ENCODE measurements at regions not wholly inside any gene's neighbourhood (a gene's known extent, or its start where the extent isn't known, plus 50 kb on each side); places are given as distances from the start of the nearest gene placed in this dataset.
"Not testable (repeated sequence)": the region's sequence is repeated elsewhere in the genome, so short reads cannot be mapped to it uniquely, and the experiment has no call there.

DNA sequence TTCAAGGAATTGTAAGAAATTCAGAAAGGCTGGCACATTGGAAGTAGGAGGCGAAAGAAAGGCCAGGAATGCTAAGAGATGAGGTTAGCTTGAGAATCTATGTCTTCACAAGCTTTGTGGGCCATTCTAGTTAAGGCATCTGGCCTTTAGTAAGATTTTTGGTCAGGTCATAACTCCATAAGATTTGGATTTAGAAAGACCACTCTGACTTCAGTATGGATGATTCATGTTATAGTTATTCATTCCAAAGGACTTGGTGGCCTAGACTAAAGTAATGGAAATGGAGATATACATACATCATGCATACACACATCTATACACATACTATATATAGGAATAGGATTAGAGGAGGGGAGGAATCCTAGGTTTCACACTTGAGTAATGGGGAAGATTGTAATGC lies 77.5 kb downstream of the SEPTIN7 start:
- no peak overlapping the region for H3K27ac ChIP-seq
- CTCF ChIA-PET: interaction anchor here (0.8 kb wide), 1 partner anchor 98 kb away, joined by 3 read pairs; no protein-coding TSS in a partner anchor
- 91% methylated on average over 1 of the region's 1 CpG for WGBS (ENCODE audit: missing lambda C conversion rate)

DNA sequence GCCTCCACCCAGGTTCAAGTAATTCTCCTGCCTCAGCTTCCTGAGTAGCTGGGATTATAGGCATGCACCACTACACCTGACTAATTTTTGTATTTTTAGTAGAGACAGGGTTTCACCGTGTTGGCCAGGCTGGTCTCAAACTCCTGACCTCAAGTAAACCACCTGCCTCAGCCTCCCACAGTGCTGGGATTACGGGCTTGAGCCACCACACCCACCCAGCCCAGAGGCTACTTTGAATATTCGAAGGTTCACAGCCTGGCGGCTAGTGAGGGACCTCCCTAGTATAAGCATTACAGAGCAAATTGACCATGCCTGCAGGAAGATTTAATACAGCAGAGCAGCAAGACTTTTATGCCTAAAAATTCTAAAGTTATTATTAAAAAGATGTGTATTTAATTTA lies 86.6 kb downstream of the SEPTIN7 start:
- H3K4me3 ChIP-seq; H3K9me3 ChIP-seq; FAIRE-seq; H3K4me2 ChIP-seq; POLR2A ChIA-PET; H3K27ac ChIP-seq; DNase-seq (ENCODE audit: low read depth in 1 of 2, low spot score in 1 of 2); ATAC-seq; H3K4me1 ChIP-seq: not testable (repeated sequence)
- CTCF ChIA-PET: interaction anchor here (1.0 kb wide), 1 partner anchor 19 kb away, joined by 3 read pairs; no protein-coding TSS in a partner anchor
- WGBS (ENCODE audit: missing lambda C conversion rate): 93% methylated on average over 4 of the region's 4 CpGs

More for the DNA sequence above, 77.5 kb downstream of the SEPTIN7 start:
- no peak overlapping the region for H3K4me3 ChIP-seq
- POLR2A ChIA-PET: no interaction called here
- FAIRE-seq: no peak
- DNase-seq (ENCODE audit: low read depth in 1 of 2, low spot score in 1 of 2): no peak
- H3K4me2 ChIP-seq: no peak overlapping the region
- peaks cover 12% of the 10 kb centered on the region; the same call in 2 of the 3 replicates for H3K4me1 ChIP-seq
- TF ChIP-seq BCL3 (IDR thresholded peaks at IDR 0.05) (no peak), ZNF302 (CRISPR knock-in tag; IDR thresholded peaks at IDR 0.05) (no peak), ESRRA (IDR thresholded peaks at IDR 0.05; ENCODE audit: borderline replicate concordance, low read length) (no peak), CEBPB (IDR thresholded peaks at IDR 0.05) (no peak)
- no peak for ATAC-seq
- H3K9me3 ChIP-seq: no peaks in the 10 kb centered on the region

DNA sequence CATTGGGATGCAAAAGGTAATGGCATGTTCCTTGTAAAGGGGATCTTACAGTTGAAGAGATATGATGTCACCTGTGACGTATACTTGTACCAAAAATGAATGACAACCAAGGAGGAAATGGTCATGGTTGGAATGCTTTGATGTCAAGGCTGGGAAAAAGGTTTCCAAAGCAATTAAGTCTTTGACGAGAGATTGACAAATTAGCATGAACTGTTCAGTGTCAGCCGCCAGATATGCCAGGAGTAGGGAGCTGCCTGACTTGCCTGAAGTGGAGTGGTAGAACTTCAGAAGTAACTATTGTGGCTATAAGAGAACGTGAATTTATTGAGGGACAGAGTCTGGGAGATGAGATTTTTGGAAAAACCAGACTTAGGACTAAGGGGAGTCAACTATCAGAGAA lies 88.1 kb downstream of the SEPTIN7 start:
- 0 out of 3 replicates have a peak, but pooled peaks cover 5% of the 10 kb centered on the region for H3K4me1 ChIP-seq
- ChIA-PET CTCF (interaction anchor here (0.6 to 1.0 kb wide), 3 partner anchors 180 to 632 kb away, joined by 3 to 4 read pairs (median 3); no protein-coding TSS in a partner anchor), POLR2A (no interaction called here)

GRCh38 chr7:35889870-35890269 lies 89.0 kb downstream of the SEPTIN7 start:
- ChIA-PET POLR2A (no interaction called here), CTCF (interaction anchor here (0.9 to 1.0 kb wide), 2 partner anchors 181 to 185 kb away, joined by 3 read pairs; no protein-coding TSS in a partner anchor)
- H3K9me3 ChIP-seq: no peaks in the 10 kb centered on the region
- FAIRE-seq (no peak), ATAC-seq (no peak), DNase-seq (ENCODE audit: low read depth in 1 of 2, low spot score in 1 of 2) (no peak)
- WGBS (ENCODE audit: missing lambda C conversion rate): 93% methylated on average over 2 of the region's 2 CpGs
- TF ChIP-seq NPAS2 (CRISPR knock-in tag; IDR thresholded peaks at IDR 0.05; ENCODE audit: borderline replicate concordance): no peak
- no peak for TF ChIP-seq ZSCAN20 (CRISPR knock-in tag; IDR thresholded peaks at IDR 0.05)
- TF ChIP-seq, protein P1, sequence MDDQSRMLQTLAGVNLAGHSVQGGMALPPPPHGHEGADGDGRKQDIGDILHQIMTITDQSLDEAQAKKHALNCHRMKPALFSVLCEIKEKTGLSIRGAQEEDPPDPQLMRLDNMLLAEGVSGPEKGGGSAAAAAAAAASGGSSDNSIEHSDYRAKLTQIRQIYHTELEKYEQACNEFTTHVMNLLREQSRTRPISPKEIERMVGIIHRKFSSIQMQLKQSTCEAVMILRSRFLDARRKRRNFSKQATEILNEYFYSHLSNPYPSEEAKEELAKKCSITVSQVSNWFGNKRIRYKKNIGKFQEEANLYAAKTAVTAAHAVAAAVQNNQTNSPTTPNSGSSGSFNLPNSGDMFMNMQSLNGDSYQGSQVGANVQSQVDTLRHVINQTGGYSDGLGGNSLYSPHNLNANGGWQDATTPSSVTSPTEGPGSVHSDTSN (IDR thresholded peaks at IDR 0.05): no peak
- TF ChIP-seq HMGXB4 (CRISPR knock-in tag; IDR thresholded peaks at IDR 0.05; ENCODE audit: borderline replicate concordance): no peak
- no peak for TF ChIP-seq NFE2L2 (conservative IDR thresholded peaks at IDR 0.05; ENCODE audit: low read length)
- no peak for TF ChIP-seq EP300 (IDR thresholded peaks at IDR 0.05)
- TF ChIP-seq, protein P2, sequence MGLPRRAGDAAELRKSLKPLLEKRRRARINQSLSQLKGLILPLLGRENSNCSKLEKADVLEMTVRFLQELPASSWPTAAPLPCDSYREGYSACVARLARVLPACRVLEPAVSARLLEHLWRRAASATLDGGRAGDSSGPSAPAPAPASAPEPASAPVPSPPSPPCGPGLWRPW (IDR thresholded peaks at IDR 0.05): no peak
- TF ChIP-seq MYC (IDR thresholded peaks at IDR 0.05; ENCODE audit: borderline replicate concordance, low read length): no peak
- TF ChIP-seq CHD4 (IDR thresholded peaks at IDR 0.05; ENCODE audit: borderline replicate concordance): no peak
- no peak for TF ChIP-seq HEYL (CRISPR knock-in tag; IDR thresholded peaks at IDR 0.05)
- TF ChIP-seq TFCP2L1 (CRISPR knock-in tag; IDR thresholded peaks at IDR 0.05): no peak
- no peak overlapping the region for H3K27ac ChIP-seq
- 0 out of 3 replicates have a peak, but pooled peaks cover 5% of the 10 kb centered on the region for H3K4me1 ChIP-seq
- no peak overlapping the region for H3K4me3 ChIP-seq
- H3K4me2 ChIP-seq: no peak overlapping the region

More for the DNA sequence above, 88.1 kb downstream of the SEPTIN7 start:
- ATAC-seq (no peak), DNase-seq (ENCODE audit: low read depth in 1 of 2, low spot score in 1 of 2) (no peak), FAIRE-seq (no peak)
- TF ChIP-seq NR3C1 (IDR thresholded peaks at IDR 0.05) (no peak), HEYL (CRISPR knock-in tag; IDR thresholded peaks at IDR 0.05) (no peak), JUNB (IDR thresholded peaks at IDR 0.05) (no peak), POLR2AphosphoS2 (conservative IDR thresholded peaks at IDR 0.05; ENCODE audit: low read length) (no peak)
- TF ChIP-seq, protein P3, sequence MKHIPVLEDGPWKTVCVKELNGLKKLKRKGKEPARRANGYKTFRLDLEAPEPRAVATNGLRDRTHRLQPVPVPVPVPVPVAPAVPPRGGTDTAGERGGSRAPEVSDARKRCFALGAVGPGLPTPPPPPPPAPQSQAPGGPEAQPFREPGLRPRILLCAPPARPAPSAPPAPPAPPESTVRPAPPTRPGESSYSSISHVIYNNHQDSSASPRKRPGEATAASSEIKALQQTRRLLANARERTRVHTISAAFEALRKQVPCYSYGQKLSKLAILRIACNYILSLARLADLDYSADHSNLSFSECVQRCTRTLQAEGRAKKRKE (CRISPR knock-in tag; IDR thresholded peaks at IDR 0.05; ENCODE audit: low read depth): no peak
- Histone ChIP-seq H3K27ac (no peak overlapping the region), H3K9me3 (no peaks in the 10 kb centered on the region), H3K4me3 (no peak overlapping the region), H3K4me2 (no peak overlapping the region)
- WGBS (ENCODE audit: missing lambda C conversion rate): 94% methylated on average over 4 of the region's 4 CpGs
